UCSD-AML1 (cell line): ENCODE measurements at regions not wholly inside any gene's neighbourhood (a gene's known extent, or its start where the extent isn't known, plus 50 kb on each side); places are given as distances from the start of the nearest gene placed in this dataset.

Experiments
- DNase-seq: peaks from one replicate; lab custom pipeline; 2025; ENCODE audit not compliant: unreplicated experiment; lab: John Stamatoyannopoulos, UW

DNA sequence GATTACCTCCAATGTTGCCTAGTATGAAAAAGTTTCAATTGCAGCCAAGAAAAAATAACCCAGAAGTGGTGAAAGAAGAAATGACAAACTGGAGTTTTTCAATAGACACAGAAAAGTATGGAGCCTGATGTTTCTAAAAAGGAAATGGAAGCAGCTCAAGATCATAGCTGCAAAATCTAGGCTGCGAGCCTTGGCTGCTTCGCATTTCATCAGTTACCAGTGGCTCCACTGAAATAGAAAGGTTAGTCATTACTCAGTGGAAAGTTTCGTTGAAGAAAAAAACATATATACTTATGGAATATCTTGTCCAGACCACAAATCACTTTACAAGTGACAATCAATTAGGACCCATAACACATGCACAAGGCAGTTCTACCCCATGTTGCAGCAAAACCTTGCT, 206.8 kb upstream of the SOX9 start:
- no peak for DNase-seq

DNA sequence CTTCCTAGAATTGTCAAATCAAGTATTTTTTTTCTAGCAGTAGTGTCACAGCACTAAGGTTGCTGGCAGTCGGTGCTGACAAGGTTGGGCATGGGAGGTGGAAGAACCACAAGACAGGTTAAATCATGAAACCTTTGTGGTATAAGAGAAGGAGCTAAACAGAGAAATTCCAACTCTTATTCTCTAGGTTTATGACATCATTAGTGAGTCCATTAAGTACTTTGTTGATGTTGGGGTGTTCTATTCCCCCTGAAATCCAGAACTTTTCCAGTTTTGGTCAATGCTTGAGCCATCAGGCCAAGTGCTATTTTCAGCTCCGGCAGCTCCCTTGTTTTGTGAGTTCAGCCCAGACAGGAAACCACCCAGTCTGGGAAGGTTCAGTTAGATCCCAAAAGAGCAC, 206.0 kb upstream of the SOX9 start:
- DNase-seq, result no peak

DNA sequence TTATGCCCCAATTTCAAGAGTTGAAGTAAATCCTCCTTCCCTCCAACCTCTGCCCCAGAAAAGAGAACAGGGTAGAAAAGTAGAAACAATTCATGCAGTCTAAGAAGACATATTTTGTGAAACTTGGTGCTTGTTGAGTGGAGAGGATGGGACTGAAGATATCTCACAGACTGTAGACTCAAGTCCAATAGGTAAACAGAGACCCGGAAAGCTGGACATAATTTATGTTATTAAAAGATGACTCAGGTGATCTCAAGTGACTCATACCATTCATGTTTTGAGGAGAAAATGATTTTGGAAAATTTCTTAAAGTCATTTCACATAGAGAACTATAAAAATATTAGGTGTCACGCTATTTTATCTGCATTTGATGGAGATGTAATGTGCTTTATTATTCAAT, 203.1 kb upstream of the SOX9 start:
- DNase-seq, result no peak

DNA sequence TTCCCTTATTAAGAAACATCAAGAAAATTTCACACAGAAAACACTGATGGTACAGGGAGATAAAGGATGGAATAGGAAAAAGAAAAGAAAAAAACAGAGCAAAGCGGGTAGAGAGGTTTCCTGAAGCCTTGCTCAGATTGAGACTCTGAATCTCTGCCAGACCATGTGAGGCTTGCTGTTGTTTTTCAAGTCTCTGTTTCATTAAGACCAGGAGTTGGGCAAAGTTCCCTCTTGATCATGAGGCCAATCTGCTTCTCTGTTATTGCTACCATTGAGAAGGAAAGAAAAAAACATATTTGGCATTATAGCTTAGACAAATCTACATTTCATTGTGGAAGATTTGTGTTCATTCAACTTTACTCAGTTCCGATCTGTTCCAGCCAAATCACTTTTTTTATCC, 201.6 kb upstream of the SOX9 start:
- DNase-seq, result no peak

- no peak for DNase-seq
Observed at GRCh38 chr17:71919896-71920295, 200.9 kb upstream of the SOX9 start.

DNA sequence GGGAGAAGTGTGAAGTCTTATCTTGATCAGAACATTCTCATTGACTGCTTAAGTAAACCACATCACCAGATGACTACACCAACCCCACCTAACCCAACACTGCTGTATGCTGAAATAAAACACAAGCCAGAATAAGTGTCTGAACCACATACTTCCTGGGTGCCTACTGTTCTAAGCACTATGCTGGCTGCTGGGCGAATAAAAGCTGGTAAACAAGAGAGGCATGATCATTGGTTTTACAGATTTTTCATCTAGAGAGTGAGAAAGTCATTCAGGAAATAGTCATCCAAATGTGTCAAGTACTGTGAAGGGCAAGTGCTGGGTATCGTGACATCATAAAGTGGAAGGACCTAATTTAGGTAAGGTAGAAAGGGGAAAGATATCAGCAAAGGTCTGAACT, 199.0 kb upstream of the SOX9 start:
- no peak for DNase-seq

GRCh38 chr17:71922439-71922838, 198.4 kb upstream of the SOX9 start:
- no peak for DNase-seq

- no peak for DNase-seq
Observed at GRCh38 chr17:71926746-71927398, 193.9 kb upstream of the SOX9 start.

DNA sequence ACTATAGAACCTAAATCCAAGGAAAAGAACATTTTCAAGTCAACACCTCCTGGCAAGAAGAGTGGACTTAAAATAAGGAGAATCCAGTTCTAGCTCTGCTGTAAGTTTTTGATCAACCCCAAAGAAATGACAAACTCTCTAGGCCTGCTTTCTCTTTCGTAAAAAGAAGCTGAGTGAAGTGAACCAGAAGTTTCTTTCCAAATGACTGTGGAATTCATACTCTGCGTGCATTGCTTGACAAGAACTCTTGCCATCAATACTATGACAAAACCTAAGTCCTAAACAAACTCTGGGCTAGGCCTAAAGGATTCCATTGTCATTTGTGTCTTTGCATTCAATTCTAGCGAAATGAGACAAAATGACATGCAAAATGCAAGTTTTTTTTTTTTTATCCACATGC, 187.5 kb upstream of the SOX9 start:
- no peak for DNase-seq

- DNase-seq, result no peak
Observed at GRCh38 chr17:71934520-71934919, 186.3 kb upstream of the SOX9 start.

- no peak for DNase-seq
Observed at GRCh38 chr17:71935341-71935740, 185.5 kb upstream of the SOX9 start.

- DNase-seq, result no peak
Observed at GRCh38 chr17:71936977-71937376, 183.8 kb upstream of the SOX9 start.

DNA sequence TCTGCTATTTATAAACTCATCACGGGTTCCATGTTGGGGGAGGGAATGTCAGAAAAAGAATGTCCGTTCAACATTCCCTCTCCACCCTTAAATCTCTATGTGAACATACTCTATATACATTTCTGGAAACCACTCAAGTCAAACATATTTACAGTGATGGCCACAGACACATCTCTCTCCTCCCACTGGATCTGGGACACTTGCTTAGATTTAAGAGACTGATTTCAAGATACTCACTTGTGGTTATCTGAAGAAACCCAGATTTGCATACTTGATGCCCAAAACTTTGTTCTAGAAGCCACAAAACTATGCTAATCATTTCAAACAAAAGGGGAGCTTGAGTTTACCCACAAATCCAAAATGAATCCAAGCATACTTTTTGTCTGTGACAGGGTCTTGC, 182.9 kb upstream of the SOX9 start:
- DNase-seq, result no peak

DNA sequence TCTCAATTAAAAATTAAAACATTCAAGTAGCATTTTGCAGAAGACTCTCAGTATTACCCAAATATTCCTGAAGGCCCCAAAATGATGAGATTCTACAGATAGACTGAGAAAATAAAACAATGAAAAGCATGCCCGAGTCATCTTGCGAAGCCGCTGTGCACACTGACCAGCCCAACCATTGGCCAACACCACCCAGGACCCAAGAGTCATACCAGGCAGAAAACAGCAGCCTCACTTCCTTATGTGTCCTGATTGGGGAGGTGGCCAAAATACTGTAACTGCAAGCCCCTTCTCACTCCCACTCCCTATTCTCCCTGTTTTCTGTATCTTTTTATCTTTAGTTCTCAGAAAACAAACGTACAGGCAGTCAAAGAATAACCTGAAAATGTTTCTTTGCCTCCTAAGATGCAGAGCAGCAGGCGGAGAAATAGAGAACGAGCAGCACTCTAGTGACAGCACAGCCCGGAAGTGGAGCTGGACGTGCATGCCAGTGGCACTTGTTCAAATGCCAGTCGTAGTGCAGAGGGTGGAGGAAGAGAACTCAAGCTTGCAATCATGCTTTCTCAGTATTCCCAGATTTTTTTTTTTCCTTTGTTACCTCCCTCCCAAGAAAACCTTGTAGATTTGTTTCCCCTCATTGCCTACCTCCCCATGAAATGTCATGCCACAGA, 182.3 kb upstream of the SOX9 start:
- DNase-seq, result no peak

DNA sequence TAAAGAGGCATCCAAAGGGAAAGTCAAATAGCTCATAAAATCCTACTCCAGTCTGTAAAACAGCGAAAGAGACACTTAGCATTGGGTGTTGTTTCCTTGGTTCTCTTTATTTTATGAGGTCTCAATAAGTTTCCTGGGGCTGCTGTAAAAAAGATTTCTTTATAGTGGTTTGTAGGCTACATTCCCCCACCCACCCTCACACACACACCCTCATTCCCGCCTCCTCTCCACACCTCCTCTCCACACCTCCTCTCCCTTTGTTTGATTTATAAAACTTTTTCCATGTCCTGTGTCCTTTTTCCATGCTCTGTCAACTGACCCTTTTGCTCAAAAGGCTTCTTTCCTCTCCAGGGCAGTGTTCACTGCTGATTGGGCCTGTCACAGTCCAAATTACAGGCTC, 178.9 kb upstream of the SOX9 start:
- no peak for DNase-seq

- peak; percentile 19 for DNase-seq
Observed at GRCh38 chr17:71942626-71943025, 178.2 kb upstream of the SOX9 start.

DNA sequence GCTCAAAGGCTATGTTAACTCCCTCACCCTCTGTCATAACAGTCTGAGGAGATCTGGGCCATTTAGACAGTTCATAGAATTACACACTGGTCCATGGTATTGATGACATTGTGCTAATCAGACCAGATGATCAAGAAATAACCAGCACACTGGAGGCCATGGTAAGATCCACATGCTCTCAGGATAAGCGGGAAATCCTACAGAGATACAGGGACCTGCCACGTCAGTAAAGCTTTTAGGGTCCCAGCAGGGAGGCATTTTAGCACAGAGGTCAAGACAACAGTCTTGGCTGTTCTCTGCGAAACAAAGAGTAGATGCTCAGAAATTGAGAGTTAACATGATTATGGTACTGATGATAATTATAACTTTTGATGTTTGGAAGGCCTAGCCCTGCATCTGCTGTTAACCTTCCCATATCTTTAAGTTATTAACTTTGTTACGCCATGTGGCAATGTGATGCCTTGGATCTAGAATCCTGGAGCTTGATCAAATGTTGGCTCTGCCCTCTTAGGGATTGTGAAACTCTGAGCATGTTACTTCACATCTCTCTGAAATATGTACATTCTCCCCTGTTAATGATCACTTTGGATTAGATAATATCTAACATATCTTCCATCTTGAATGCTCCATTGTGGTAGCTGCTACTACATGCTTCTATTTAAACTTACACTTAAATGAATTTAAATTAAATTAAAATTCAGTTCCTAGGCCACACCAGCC, 172.0 kb upstream of the SOX9 start:
- no peak for DNase-seq

DNA sequence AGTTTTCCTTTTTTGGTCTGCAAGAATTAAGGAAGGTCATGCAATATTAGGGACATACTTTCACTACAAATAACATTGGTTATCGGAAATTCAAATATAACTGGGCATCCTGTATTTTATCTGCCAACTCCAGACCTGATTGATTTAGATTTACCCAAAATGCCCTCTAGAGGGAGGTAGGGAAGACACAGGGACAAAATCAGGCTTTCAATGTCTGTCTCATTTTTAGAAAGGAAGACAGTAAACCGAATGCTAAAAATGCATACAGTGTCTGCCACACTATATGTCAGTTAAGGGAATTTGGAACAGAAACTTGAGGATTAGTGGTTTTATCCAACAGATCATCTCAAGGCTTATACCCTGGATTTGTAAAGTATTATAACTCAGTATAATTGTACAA, 161.7 kb upstream of the SOX9 start:
- DNase-seq, result no peak

DNA sequence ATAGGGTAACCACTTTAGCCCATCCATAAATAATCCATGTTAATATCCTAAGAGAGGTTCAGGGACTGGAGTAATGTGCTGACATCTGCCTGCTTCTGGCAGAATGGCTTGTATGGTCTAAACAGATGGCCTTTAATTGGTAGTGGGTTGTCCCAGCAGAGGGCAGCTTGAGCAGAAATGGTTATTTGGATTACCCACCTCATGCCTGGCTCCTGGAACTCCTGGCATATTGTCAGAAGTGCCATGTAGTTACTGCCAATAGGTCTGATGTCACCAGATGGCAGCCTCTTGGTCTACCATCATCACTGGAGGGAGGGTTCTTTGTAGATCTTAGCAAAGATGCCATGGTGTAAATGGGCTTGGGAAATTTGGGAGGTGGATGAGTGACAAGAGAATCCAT, 157.5 kb upstream of the SOX9 start:
- DNase-seq, result no peak

DNA sequence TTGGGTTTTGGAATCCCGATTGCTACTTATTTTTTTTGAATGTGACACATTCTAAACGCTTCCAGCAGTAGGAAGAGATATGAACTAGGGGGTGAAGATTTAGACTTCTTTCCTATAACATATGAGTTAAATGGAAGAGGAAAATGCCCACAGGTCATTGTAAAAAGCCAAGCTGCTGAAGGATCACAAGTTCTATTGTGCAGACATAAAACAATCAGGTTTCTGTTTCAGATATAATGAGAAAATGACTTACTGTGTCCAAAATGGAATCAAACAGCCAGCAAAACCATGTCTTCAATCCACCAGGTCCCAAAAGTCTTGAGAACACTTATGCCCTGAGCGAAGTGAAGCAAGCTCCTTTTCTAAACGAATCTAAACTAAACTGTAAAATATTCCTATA, 157.0 kb upstream of the SOX9 start:
- DNase-seq, result no peak

DNA sequence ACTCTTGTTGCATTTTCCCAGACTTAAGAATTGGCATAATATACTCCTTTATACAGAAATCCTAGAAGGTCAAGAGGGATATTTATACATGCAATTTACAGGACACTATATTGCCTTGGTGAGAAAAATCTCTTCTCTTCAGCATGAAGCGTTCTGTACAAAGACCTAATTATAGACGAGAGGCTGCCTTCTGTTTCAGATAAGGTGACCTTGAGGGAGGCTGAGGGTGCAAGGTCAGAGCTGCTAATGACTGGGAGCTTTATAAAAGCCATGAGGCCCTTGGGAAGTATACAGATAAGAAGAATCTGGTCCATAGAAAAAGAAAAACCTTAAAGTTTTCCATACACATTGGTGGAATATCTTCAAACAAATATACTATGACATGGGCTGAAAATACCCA, 156.3 kb upstream of the SOX9 start:
- DNase-seq, result no peak

DNA sequence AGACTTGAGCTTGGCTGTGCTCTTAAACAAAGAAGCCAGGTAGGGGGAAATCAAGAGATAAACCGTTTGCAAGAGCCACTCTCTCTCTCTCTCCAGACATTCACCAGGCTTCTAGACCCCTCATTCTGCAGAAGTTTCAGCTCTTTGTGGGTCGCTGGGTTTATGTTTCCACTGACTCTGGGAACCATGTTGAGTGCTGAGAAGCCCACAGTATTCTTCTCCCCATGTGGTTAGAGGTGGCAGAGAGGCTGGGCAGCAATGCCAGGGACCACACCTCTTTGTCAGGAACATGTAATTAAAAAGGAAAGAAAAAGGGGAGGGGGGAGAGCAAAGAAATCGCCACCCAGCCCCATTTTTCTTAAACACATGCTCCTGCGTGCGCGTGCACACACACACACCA, 154.8 kb upstream of the SOX9 start:
- DNase-seq, result no peak
